GM21786 (cell line): ENCODE measurements at regions not wholly inside any gene's neighbourhood (a gene's known extent, or its start where the extent isn't known, plus 50 kb on each side); places are given as distances from the start of the nearest gene placed in this dataset.
"Not testable (repeated sequence)": the region's sequence is repeated elsewhere in the genome, so short reads cannot be mapped to it uniquely, and the experiment has no call there.

Source experiments
- ATAC-seq: cut with Tn5 transposase; IDR thresholded peaks from one replicate; pipeline ENCODE4 v1.9.1; 2021; ENCODE audit not compliant: unreplicated experiment

DNA sequence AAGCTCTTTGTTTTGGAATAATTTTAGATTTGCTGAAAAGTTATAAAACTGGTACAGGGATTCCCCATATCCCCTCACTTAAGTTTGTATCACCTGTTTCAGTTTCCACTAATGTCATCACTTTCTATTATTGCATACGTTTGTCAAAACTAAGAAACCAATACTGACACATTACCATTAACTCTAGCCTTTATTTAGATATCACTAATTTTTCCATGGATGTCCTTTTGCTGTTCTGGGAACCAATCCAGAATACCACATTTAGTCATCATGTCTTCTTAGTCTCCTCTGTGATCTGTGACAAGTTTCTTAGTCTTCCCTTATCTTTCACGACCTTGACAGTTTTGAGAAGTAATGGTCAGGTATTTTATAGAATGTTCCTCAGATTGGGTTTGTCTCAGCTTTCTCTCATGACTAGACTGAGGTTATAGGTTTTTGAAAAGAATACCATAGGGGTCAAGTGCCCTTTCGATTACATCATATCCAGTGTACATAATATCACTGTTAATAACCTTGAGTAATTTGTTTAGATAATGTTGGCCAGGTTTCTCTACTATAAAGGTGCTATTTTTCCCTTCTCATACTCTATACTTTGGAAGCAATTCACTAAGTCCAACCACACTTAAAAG, 51.9 kb upstream of the NMUR2 start:
- ATAC-seq = peak; percentile 50

DNA sequence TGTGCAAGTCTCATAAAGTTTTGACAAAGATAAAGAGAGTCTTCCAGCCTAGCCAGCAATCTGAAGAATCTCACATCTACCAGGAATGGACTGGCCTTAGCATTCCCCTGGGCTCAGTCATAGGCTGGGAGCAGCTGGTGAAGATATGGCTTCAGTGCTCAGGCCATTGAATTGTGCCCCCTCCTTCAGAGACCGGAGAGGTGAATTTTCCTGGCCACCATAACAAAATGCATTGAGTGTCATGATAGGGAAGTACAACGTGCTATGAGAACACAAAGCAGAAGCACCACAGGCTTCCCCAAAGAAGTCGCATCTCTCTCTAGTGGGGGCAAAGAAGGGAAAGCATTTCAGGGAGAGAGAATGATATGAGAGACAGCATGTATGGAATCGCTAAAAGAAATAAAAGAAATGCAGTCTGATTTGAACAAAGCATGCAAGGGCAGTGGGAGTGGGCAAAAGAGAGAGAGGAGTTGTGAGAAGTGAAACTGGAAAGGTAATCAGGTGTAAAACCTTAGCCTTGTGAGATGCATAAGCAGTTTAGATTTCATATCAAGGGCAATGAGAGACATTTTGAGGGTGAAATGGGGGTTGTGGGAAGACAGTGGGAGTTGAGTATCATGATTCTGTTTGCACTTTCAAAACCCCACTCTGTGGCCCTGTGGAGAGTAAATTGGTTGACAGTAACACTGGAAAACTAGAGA, 57.1 kb upstream of the NMUR2 start:
- peak; percentile 74 for ATAC-seq

DNA sequence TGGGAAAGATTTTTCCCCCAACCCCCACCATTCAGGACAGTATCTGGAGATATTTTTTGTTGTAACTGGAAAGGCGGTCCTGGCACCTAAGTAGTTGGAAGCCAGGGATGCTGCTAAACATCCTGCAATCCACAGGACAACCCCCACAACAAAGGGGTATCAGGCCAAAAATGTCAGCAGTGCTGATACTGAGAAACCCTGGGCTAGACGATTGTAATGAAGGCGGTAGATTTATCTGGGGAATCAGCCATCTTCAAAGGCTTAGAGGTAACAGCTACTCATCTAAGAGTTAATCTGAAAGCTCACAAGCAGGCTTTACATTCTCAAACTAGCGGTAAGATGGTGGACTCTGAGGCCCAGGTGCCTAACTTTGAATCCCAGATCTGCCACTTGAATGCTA, 59.0 kb upstream of the NMUR2 start:
- ATAC-seq = no peak

DNA sequence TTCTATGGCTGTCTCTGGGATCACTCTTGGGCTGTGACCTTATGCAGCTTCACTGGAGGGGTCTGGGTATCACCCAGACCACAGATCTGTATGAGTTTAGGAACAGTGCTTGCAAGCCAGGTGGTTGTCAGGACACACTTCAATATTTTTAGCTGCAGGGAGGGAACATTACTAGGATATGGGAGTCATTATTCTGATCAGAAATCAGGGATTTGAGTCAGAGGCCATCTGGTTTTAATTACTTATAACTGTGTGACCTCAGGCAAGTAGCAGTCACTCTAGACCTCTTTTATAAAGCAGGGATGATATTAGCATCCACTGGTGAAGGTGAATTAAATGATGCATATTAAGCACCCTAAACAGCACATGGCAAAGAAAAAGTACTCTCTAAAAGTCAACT, 60.1 kb upstream of the NMUR2 start:
- ATAC-seq = no peak

DNA sequence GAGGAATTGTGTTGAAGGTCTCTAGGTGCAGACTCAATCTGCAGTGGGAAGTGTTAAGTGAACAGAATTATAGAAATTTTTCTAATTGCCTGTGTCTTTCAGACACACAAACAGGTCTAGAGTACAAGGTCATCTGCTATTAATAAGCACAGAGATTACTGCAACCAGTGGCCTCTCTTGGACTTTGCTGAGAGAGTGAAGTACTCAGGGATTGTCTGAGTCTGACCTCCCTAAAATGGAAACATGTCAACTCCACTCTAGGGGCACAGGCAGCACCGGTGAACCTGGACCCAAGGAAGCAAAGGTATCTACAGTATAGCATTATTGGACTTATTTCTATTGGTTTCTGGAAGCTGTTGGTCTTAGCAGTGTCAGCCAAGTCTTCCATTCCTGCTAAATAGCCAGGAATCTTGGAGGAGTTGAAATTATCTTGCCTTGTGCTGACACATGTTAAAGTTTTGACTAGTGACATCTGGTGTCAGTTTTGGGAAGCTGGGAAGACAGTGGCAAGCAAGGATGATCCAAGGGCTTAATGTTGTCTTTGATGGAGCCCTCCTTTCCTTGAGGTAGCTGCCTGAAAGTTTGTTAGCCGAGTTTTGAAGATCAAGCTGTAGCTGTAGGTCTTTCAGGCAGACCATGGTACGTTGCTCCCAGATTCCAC, 61.1 kb upstream of the NMUR2 start:
- no peak for ATAC-seq

DNA sequence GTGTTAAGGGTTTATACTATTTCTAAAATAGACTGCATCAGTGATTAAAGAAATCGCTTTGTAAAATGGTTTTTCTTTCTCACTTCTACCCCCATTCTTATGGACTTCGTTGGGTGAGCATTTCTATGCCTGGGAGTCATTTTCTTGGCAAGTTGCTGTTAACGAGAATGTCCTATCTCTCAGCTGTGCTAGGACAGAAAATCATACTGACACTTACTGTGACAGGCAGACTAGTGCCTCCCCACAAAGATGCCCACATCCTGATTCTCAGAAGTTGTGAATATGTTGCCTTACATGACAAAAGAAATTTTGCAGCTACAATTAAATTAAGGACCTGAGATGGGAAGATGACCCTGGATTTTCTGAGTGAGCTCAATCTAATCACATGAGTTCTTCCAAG, 65.1 kb upstream of the NMUR2 start:
- ATAC-seq = no peak

DNA sequence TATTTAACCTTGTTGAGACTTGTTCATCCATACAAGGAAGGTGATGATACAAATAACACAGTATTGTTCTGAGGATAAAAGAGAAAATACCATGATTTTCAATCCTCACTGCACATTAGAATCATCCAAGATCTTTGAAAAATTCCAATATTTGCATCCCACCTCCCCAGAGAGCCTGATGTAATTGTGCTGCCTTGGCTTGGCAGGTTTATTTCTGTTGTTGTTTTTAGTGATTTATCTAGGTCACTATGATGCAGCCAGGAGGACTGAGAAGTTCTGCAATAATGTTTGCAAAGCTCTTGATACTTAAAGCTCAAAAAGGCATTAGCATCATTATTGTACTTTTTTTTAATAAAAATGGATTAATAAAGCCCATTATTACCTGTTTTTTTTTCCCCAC, 67.0 kb upstream of the NMUR2 start:
- no peak for ATAC-seq

DNA sequence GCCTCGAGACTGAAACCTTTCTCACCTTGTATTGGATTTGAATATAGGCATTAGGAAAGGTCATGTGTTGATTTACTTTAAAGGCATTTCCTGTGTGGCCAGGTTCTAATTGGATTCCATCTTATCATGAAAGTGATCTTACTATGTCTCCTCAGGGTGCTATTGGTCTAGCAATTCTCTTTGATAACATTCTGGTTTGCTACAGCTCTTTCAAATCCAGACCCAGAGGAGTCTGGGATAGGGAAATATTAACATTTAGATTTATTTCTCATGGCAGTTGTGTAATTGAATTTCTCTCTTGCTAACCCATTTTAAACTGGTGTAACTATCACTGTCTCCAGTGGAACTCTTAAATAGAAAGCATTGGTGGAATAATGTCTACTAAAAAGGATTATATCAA, 69.9 kb upstream of the NMUR2 start:
- no peak for ATAC-seq

DNA sequence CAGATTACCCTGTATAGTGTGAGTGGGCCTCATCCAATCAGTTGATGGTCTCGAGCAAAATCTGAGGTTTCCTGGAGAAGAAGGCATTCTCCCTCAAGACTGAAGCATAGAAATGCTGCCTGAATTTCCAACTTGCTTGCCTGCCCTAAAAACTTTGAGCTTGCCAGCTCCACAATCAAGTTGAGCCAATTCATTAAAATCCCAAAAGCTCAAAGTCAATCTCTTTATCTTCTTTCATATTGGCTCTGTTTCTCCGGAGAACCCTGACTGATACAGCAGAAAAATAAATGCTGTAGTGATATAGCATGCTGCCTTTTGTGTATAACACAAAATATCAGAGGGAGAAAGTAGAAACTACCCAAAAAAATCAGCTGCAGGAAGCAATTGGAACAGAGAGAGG, 72.5 kb upstream of the NMUR2 start:
- no peak for ATAC-seq

DNA sequence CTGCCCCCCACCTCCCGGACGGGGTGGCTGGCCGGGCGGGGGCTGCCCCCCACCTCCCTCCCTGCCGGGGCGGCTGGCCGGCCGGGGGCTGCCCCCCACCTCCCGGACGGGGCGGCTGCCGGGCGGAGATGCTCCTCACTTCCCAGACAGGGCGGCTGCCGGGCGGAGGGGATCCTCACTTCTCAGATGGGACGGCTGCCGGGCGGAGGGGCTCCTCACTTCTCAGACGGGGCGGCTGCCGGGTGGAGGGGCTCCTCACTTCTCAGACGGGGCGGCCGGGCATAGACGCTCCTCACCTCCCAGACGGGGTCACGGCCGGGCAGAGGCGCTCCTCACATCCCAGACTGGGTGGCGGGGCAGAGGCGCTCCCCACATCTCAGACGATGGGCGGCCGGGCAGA, 74.8 kb upstream of the NMUR2 start:
- ATAC-seq = not testable (repeated sequence)

DNA sequence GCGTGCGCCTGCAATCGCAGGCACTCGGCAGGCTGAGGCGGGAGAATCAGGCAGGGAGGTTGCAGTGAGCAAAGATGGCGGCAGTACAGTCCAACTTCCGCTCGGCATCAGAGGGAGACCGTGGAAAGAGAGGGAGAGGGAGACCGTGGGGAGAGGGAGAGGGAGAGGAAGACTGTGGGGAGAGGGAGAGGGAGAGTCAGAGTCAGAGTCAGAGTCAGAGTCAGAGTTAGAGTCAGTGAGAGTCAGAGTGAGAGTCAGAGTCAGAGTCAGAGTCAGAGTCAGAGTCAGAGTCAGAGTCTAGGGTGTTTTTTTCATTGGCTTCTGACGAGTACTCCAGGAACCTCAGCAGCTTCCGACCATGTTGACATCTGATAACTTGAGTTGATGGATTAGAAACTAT, 75.6 kb upstream of the NMUR2 start:
- peak; percentile 69 for ATAC-seq

DNA sequence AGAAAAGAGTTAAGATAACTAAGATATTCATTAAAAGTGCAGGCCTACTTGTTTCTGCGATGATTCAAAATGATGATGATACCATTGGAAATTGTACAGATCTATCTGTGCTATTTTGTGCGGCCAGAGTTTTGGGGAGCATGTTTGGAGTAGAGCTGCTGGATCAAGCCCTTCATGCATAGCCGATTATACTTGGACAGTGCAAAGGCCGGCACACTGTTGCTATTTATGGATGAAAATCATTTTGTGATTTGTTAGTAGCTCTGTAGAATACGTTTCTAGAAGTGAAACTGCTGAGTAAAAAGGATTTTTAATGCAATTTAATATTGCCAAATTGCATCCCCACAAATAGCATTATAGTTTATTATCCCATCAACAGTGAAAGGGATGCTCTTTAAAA, 82.1 kb upstream of the NMUR2 start:
- no peak for ATAC-seq

DNA sequence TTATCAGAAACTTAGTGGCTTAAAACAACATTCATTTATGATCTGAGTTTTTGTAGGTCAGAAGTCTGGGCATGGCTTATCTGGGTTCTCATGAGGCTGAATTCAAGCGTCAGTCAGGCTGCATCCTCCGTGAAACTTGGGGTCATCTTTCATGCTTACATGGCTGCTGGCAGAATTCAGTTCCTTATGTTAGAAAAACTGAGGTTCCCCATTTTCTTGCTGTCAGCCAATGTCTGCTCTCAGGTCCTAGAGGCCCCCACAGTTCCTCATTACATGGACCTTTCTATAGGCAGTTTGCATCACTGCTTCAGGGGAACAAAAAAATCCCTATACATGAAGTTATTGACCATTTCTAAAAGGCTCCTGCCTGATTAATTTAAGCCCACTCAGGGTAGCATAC, 83.8 kb upstream of the NMUR2 start:
- ATAC-seq = no peak

DNA sequence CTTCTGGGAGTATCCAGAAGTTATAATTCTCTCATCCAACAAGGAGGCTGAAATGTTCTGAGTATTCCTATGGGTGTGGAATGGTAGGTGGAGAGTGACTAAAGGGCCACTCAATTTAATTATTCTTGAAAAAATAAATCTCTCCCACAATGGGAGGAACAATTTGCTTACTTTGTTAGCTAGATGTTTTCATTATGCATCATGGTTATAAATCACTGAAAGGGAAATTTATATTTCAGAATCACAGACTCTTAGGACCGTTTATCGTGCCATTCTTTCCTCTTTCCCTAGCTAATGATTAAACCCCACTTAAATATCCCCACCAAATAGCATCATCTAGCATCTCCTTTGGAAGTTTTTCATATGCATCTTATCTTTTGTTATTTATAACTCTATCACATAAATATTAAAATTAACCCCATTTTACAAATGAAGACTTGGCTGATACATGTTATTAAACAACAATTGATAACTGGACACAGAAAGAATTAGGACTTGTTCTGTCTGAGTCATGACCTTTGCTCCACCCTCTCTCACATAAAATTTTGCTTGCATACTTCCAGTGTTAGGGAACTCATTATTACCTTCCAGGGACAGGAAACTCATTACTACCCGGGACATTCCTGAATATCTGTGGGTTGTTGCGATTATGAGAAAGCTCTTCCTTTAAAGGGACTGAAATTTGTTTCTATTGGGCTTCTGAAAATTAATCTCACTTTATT, 94.9 kb upstream of the NMUR2 start:
- ATAC-seq = no peak

DNA sequence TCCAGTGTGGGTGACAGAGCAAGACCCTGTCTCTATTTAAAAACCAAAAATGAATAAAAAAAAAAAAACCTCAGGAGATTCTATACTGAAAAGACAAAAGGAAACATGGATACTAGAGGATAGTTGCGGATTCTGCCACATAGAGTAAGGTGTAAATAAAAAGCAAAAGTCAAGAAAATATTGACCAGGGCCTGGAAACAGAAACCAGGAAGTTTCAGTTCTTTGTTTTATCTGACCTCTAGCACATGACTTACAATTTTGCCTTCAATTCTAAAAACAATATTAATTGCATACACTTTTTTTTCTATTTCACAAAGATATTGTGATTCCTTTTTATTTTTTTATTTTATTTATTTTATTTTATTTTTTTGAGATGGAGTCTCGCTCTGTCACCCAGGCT, 96.2 kb upstream of the NMUR2 start:
- peak; percentile 33 for ATAC-seq

DNA sequence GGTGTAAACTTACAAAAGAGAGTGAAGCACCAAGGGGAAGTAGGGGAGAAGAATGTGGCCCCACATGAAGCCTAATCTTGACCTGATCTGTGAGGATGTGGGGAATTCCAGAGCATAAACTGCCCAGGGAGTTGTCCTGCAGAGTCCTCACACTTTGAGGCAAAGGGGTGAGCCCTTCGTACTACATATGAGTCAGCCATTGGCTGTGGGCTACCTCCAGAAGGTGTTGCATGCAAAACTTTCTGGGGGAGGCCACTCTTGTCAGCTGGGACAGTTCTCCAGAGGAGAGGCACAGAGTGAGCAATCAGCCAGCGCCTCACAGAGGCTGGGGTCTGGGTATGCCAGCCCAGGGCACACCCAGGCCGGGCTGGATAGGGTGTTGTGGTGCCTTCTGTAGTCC, 98.1 kb upstream of the NMUR2 start:
- no peak for ATAC-seq

DNA sequence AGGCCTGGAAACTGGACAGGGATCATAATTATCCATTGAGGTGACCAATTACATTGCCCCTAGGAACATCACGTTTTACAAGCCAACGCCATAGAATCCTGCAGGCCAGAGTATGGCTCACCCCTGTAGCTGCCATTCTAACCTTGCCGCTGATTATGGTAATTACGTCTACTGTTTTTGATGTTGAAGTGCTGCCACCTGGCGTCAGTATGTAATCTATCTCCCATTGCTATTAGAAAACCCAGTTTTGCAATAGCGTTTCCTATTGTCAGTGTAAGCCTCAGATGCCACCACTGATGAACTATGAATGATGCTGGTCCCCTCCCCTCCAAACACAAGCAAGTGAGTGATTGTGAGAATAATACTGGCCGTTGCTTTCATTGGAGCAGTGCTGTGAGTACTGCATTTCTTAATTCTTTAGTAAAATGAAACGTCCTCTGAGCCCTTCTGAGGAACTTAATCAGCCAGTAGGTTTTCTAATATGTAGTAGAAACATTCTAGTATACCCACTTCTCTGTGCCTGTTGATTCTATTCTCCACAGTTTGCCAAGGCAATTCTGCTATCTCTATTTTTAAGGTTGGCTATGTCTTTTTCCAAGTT, 100.5 kb upstream of the NMUR2 start:
- ATAC-seq = peak; percentile 93

DNA sequence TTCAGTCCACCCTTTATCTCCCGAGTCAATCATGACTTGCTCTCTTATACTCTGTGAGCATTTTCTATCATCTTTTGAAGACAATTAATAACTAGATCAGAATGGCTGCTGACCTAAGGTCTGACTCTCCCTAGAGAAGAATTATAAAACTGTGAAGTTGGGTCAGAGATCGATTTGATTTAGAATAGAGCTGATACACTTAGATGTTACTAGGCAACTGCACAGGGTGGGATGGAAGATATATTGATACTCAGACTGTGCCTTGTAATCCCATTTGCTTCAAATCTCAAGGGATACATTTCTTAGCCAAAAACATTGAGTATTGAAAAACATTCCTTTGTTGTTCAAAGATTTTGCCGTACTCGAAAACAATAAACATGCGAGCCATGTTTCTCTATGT, 106.0 kb upstream of the NMUR2 start:
- no peak for ATAC-seq

DNA sequence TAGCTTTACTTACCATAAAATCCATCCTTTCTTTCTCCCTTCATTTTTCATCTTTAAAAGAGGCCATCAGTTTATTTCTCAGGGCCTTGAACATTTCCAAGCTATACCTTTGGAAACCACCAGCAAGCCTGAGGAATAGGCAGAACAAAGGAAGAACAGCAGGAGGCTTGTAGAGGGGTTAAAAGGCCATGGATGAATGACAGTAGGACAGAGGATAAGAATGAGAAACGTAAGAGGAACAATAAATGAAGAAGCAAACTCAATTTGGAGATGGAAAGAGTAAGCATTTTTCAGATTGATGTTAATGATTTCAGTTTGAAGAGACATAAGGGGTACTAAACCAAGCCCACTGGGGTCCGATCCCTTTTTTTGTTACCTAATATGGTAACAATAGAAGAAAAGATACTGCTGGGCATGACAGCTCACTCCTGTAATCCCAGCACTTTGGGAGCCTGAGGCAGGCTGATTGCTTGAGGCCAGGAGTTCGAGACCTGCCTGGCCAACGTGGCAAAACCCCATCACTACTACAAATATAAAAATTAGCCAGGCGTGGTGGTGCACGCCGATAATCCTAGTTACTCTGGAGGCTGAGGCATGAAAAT, 106.6 kb upstream of the NMUR2 start:
- no peak for ATAC-seq

DNA sequence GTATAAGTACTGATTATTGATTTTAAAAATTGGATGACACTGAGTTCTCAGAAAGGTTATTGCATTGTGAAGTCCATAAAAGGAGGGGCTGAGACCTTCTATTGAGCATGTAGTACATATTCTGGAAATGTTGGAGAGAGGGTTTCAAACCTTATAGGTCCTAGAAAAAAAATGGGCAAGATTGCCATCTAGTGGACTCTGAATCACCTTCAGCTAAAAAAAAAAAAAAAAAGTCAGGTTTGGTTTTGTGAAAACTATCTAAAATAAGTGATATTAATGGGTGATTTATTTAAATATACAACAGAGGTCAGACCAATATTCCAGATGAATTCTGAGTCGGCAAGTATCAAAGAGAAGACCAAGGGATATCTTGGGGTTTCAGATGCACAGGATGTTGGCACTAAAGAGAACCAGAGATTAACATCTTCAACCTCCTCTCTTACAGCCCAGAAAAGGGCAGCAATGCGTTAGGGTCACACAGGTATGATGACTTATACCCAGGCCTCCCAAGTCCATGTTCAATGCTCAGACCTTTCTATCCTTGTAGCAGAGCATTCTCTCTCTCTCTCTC, 109.8 kb upstream of the NMUR2 start:
- no peak for ATAC-seq

DNA sequence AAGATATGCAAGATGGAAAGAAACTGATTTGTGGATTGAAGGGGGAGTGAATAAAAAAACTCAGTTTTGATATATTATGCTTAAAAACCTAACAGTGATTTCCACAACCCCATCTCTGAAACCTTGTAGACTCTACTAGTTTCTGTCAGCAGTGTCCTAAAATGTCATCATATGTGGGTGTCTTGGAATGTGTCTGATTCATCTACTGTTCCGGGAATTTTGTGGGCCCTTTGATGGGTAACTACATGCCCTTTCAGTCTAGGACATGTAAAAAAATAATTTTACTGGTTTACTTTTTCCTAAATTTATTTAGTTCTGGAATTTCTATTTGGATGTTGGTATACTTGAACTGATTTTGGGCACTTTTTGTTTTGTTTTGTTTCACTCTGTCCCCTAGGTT, 118.9 kb upstream of the NMUR2 start:
- no peak for ATAC-seq
